GM23338 (cell line): ENCODE measurements at regions not wholly inside any gene's neighbourhood (a gene's known extent, or its start where the extent isn't known, plus 50 kb on each side); places are given as distances from the start of the nearest gene placed in this dataset.

ENCODE experiments used
- ATAC-seq: fragments of 200-7000 bp; cut with Tn5 transposase; 3 replicates; pipeline ENCODE4 v1.9.1; 2020
- DNase-seq: peaks from one replicate; pipeline ENCODE4 v3.0.0-alpha.2; 2015; ENCODE audit warnings: low spot score
- H2AFZ ChIP-seq: fragments of 200-600 bp; sonication (generic); 2 replicates; pipeline ENCODE4 v1.8.0; 2016; ENCODE audit warnings: antibody characterized with exemption, mild to moderate bottlenecking, moderate library complexity
- H3F3A ChIP-seq: fragments of 200-600 bp; sonication (generic); replicated peaks from 2 replicates; pipeline ENCODE4 v1.8.0; 2017; ENCODE audit warnings: antibody characterized with exemption, mixed run types, low read depth
- H3K27ac ChIP-seq: fragments of 200-600 bp; sonication (generic); 2 replicates; pipeline ENCODE4 v1.6.1; 2016; ENCODE audit warnings: low read depth
- H3K27me3 ChIP-seq: fragments of 200-600 bp; sonication (generic); 2 replicates; pipeline ENCODE4 v1.8.0; 2016; ENCODE audit warnings: mild to moderate bottlenecking, mixed run types, moderate library complexity; ENCODE audit not compliant: insufficient read depth
- H3K36me3 ChIP-seq: fragments of 200-600 bp; sonication (generic); 2 replicates; pipeline ENCODE4 v1.8.0; 2016; ENCODE audit warnings: mild to moderate bottlenecking; ENCODE audit not compliant: insufficient read depth
- H3K4me1 ChIP-seq: fragments of 200-600 bp; sonication (generic); 2 replicates; pipeline ENCODE4 v1.8.0; 2016; ENCODE audit warnings: mild to moderate bottlenecking, moderate library complexity; ENCODE audit not compliant: insufficient read depth
- H3K4me2 ChIP-seq: fragments of 200-600 bp; sonication (generic); 2 replicates; pipeline ENCODE4 v1.7.1; 2017; ENCODE audit warnings: mixed run types
- H3K4me3 ChIP-seq: fragments of 200-600 bp; sonication (generic); 2 replicates; pipeline ENCODE4 v1.6.1; 2016; ENCODE audit warnings: mixed run types
- H3K79me2 ChIP-seq: fragments of 200-600 bp; sonication (generic); replicated peaks from 2 replicates; pipeline ENCODE4 v1.8.0; 2017; ENCODE audit warnings: mild to moderate bottlenecking; ENCODE audit not compliant: insufficient read depth
- H3K9me2 ChIP-seq: fragments of 200-600 bp; sonication (generic); 2 replicates; pipeline ENCODE4 v1.8.0; 2017; ENCODE audit not compliant: insufficient read depth
- H4K20me1 ChIP-seq: fragments of 200-600 bp; sonication (generic); replicated peaks from 2 replicates; pipeline ENCODE4 v1.8.0; 2017; ENCODE audit warnings: mild to moderate bottlenecking; ENCODE audit not compliant: insufficient read depth
- H3K27ac Mint-ChIP-seq: 2 replicates; pipeline ENCODE4 v1.8.0; 2020; ENCODE audit warnings: inconsistent platforms, mild to moderate bottlenecking, moderate library complexity, mixed read lengths
- H3K27me3 Mint-ChIP-seq: 3 replicates; pipeline ENCODE4 v1.8.0; 2022; ENCODE audit warnings: low read depth, mild to moderate bottlenecking, moderate library complexity, mixed read lengths, inconsistent platforms; ENCODE audit not compliant: insufficient read depth, poor library complexity
- H3K36me3 Mint-ChIP-seq: 3 replicates; pipeline ENCODE4 v1.8.0; 2021; ENCODE audit warnings: low read depth, mild to moderate bottlenecking, inconsistent platforms, moderate library complexity, mixed read lengths
- H3K4me1 Mint-ChIP-seq: 3 replicates; pipeline ENCODE4 v1.8.0; 2020; ENCODE audit warnings: mild to moderate bottlenecking, inconsistent platforms, mixed read lengths
- H3K4me3 Mint-ChIP-seq: 3 replicates; pipeline ENCODE4 v1.8.0; 2021; ENCODE audit warnings: moderate library complexity, mild to moderate bottlenecking, inconsistent platforms, mixed read lengths
- H3K9me3 Mint-ChIP-seq: 3 replicates; pipeline ENCODE4 v1.8.0; 2020; ENCODE audit warnings: moderate library complexity, mild to moderate bottlenecking, inconsistent platforms, mixed read lengths
- CREB1 ChIP-seq: fragments of 250-450 bp; sonication (Bioruptor Pico); IDR thresholded peaks from 2 replicates; pipeline ENCODE4 v1.5.0; 2020; ENCODE audit warnings: low read depth, mild to moderate bottlenecking, moderate library complexity
- EZH2 ChIP-seq: fragments of 200-600 bp; sonication (generic); IDR thresholded peaks from one replicate; pipeline ENCODE4 v1.8.0; 2017; ENCODE audit warnings: antibody characterized with exemption, mild to moderate bottlenecking, low read depth; ENCODE audit not compliant: unreplicated experiment
- EZH2phosphoT487 ChIP-seq: fragments of 200-600 bp; sonication (generic); IDR thresholded peaks from one replicate; pipeline ENCODE4 v1.8.1; 2018; ENCODE audit warnings: antibody characterized with exemption; ENCODE audit not compliant: unreplicated experiment
- JUNB ChIP-seq: IDR thresholded peaks from one replicate; pipeline ENCODE4 v1.6.1; 2016; ENCODE audit warnings: antibody characterized with exemption; ENCODE audit not compliant: unreplicated experiment
- NANOG ChIP-seq: IDR thresholded peaks from 2 replicates; pipeline ENCODE4 v1.6.1; 2016; ENCODE audit warnings: antibody characterized with exemption, borderline replicate concordance
- POLR2AphosphoS5 ChIP-seq: IDR thresholded peaks from 2 replicates; pipeline ENCODE4 v1.6.1; 2016; ENCODE audit warnings: antibody characterized with exemption, low read depth
- STAT1 ChIP-seq: IDR thresholded peaks from one replicate; pipeline ENCODE4 v1.6.1; 2016; ENCODE audit warnings: antibody characterized with exemption; ENCODE audit not compliant: unreplicated experiment
- ZNF114 ChIP-seq: fragments of 250-450 bp; sonication (Bioruptor Pico); IDR thresholded peaks from 2 replicates; pipeline ENCODE4 v1.5.0; 2020; ENCODE audit warnings: mild to moderate bottlenecking, moderate library complexity
- ZNF331 ChIP-seq: fragments of 250-450 bp; sonication (Bioruptor Pico); IDR thresholded peaks from 2 replicates; pipeline ENCODE4 v1.5.0; 2020; ENCODE audit warnings: low read depth, mild to moderate bottlenecking, moderate library complexity
- TF ChIP-seq, protein P1 (sequence below): fragments of 250-450 bp; sonication (Bioruptor Pico); IDR thresholded peaks from 2 replicates; pipeline ENCODE4 v1.5.0; 2020; ENCODE audit warnings: mild to moderate bottlenecking, moderate library complexity

DNA sequence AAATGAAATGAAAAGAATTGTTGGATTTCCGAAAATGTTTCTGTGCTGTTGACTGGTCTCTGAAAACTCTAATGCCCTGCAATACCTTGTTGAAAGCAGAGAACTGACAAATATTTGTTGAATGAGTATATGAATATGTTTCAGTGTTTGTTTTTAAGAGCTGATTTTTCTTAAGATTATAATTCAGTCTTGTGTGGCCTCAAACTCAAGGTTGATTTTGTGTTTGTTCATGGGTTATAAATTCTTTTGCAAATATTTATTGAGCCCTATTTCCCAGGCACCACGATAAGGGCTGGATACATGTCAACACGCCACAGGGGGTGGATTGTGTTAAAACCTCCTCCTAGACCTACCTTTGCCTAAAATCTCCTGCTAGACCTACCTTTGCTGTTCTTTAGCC is 203.9 kb upstream of the PLPP4 start:
- Histone ChIP-seq H3F3A (no peaks in the 10 kb centered on the region), H3K79me2 (no peaks in the 10 kb centered on the region), H3K36me3 (no peaks in the 10 kb centered on the region), H3K4me2 (no peak overlapping the region), H3K27me3 (no peaks in the 10 kb centered on the region), H3K4me3 (no peak overlapping the region), H2AFZ (no peak overlapping the region), H3K9me2 (no peaks in the 10 kb centered on the region), H3K4me1 (no peaks in the 10 kb centered on the region), H4K20me1 (no peaks in the 10 kb centered on the region), H3K27ac (no peak overlapping the region)
- TF ChIP-seq EZH2 (no peak), STAT1 (no peak), EZH2phosphoT487 (no peak), ZNF331 (CRISPR knock-in tag) (no peak), ZNF114 (CRISPR knock-in tag) (no peak), CREB1 (CRISPR knock-in tag) (no peak), JUNB (no peak), POLR2AphosphoS5 (no peak), NANOG (no peak)
- TF ChIP-seq, protein P1, sequence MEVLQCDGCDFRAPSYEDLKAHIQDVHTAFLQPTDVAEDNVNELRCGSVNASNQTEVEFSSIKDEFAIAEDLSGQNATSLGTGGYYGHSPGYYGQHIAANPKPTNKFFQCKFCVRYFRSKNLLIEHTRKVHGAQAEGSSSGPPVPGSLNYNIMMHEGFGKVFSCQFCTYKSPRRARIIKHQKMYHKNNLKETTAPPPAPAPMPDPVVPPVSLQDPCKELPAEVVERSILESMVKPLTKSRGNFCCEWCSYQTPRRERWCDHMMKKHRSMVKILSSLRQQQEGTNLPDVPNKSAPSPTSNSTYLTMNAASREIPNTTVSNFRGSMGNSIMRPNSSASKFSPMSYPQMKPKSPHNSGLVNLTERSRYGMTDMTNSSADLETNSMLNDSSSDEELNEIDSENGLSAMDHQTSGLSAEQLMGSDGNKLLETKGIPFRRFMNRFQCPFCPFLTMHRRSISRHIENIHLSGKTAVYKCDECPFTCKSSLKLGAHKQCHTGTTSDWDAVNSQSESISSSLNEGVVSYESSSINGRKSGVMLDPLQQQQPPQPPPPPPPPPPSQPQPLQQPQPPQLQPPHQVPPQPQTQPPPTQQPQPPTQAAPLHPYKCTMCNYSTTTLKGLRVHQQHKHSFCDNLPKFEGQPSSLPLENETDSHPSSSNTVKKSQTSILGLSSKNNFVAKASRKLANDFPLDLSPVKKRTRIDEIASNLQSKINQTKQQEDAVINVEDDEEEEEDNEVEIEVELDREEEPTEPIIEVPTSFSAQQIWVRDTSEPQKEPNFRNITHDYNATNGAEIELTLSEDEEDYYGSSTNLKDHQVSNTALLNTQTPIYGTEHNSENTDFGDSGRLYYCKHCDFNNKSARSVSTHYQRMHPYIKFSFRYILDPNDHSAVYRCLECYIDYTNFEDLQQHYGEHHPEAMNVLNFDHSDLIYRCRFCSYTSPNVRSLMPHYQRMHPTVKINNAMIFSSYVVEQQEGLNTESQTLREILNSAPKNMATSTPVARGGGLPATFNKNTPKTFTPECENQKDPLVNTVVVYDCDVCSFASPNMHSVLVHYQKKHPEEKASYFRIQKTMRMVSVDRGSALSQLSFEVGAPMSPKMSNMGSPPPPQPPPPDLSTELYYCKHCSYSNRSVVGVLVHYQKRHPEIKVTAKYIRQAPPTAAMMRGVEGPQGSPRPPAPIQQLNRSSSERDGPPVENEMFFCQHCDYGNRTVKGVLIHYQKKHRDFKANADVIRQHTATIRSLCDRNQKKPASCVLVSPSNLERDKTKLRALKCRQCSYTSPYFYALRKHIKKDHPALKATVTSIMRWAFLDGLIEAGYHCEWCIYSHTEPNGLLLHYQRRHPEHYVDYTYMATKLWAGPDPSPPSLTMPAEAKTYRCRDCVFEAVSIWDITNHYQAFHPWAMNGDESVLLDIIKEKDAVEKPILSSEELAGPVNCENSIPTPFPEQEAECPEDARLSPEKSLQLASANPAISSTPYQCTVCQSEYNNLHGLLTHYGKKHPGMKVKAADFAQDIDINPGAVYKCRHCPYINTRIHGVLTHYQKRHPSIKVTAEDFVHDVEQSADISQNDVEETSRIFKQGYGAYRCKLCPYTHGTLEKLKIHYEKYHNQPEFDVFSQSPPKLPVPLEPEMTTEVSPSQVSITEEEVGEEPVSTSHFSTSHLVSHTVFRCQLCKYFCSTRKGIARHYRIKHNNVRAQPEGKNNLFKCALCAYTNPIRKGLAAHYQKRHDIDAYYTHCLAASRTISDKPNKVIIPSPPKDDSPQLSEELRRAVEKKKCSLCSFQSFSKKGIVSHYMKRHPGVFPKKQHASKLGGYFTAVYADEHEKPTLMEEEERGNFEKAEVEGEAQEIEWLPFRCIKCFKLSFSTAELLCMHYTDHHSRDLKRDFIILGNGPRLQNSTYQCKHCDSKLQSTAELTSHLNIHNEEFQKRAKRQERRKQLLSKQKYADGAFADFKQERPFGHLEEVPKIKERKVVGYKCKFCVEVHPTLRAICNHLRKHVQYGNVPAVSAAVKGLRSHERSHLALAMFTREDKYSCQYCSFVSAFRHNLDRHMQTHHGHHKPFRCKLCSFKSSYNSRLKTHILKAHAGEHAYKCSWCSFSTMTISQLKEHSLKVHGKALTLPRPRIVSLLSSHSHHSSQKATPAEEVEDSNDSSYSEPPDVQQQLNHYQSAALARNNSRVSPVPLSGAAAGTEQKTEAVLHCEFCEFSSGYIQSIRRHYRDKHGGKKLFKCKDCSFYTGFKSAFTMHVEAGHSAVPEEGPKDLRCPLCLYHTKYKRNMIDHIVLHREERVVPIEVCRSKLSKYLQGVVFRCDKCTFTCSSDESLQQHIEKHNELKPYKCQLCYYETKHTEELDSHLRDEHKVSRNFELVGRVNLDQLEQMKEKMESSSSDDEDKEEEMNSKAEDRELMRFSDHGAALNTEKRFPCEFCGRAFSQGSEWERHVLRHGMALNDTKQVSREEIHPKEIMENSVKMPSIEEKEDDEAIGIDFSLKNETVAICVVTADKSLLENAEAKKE (CRISPR knock-in tag) = no peak
- Mint-ChIP-seq H3K4me1 (no peaks in the 10 kb centered on the region), H3K9me3 (no peaks in the 10 kb centered on the region), H3K4me3 (no peak overlapping the region), H3K27me3 (no peaks in the 10 kb centered on the region), H3K27ac (no peak overlapping the region), H3K36me3 (no peaks in the 10 kb centered on the region)
- DNase-seq (no peak), ATAC-seq (no peak)
